H1 (cell line): ENCODE measurements at regions not wholly inside any gene's neighbourhood (a gene's known extent, or its start where the extent isn't known, plus 50 kb on each side); places are given as distances from the start of the nearest gene placed in this dataset.

Experiments used
- CTCF ChIA-PET: fragments of 300-600 bp; sonication (Branson Sonifier 250); formaldehyde crosslinking; loops from one replicate; lab custom pipeline; 2021; ENCODE audit not compliant: partially characterized antibody; lab: Charles Lee
- POLR2A ChIA-PET: fragments of 300-600 bp; sonication (Branson Sonifier 250); formaldehyde crosslinking; loops from one replicate; lab custom pipeline; 2021; ENCODE audit warnings: inconsistent platforms; ENCODE audit not compliant: partially characterized antibody; lab: Charles Lee
- DNase-seq, 2 experiments: peaks; one replicate each; pipeline versions ENCODE4 v3.0.0 to v3.0.0-alpha.2; 2010 to 2022; ENCODE audit warnings: low spot score in 2 of 2, low read depth in 1 of 2, mixed read lengths in 1 of 2
- FAIRE-seq: peaks from 2 replicates; lab custom pipeline; 2011; peaks lifted over from hg19 to GRCh38; lab: Jason Lieb, UNC
- H2AFZ ChIP-seq: 2 replicates; pipeline ENCODE4 v1.8.1; 2012; ENCODE audit warnings: low read length, inconsistent platforms
- H2AK5ac ChIP-seq: 2 replicates; pipeline ENCODE4 v1.6.1; 2013; ENCODE audit warnings: low read depth, low read length
- H2BK120ac ChIP-seq: replicated peaks from 2 replicates; pipeline ENCODE3; 2013; ENCODE audit warnings: low read depth, low read length, inconsistent platforms
- H2BK12ac ChIP-seq: 2 replicates; pipeline ENCODE4 v1.6.1; 2013; ENCODE audit warnings: low read depth, low read length
- H2BK15ac ChIP-seq: 2 replicates; pipeline ENCODE4 v1.6.1; 2013; ENCODE audit warnings: low read length
- H2BK20ac ChIP-seq: 2 replicates; pipeline ENCODE4 v1.6.1; 2013; ENCODE audit warnings: low read length
- H2BK5ac ChIP-seq: 2 replicates; pipeline ENCODE4 v1.6.1; 2013; ENCODE audit warnings: low read depth, low read length
- H3K14ac ChIP-seq: 2 replicates; pipeline ENCODE4 v1.6.1; 2013; ENCODE audit warnings: inconsistent platforms; ENCODE audit not compliant: insufficient read length
- H3K18ac ChIP-seq: 2 replicates; pipeline ENCODE4 v1.6.1; 2013; ENCODE audit warnings: low read length; ENCODE audit errors: extremely low read depth
- H3K23ac ChIP-seq: 2 replicates; pipeline ENCODE4 v1.6.1; 2013; ENCODE audit warnings: inconsistent platforms; ENCODE audit not compliant: insufficient read length
- H3K23me2 ChIP-seq: 2 replicates; pipeline ENCODE4 v1.6.1; 2013; ENCODE audit warnings: low read depth, low read length
- H3K27ac ChIP-seq: 2 replicates; pipeline ENCODE4 v1.6.1; 2011; ENCODE audit warnings: low read depth, low read length, inconsistent platforms
- H3K27me3 ChIP-seq, 4 experiments: replicated peaks in 1 of 4; 1 replicate in 1 of 4; 2 replicates in 3 of 4; pipeline versions ENCODE4 v1.6.1 to v1.8.1; 2011 to 2013; ENCODE audit warnings: low read length in 3 of 4, mild to moderate bottlenecking in 3 of 4, inconsistent platforms in 2 of 4, mixed read lengths in 2 of 4, moderate library complexity in 1 of 4; ENCODE audit not compliant: control insufficient read depth in 3 of 4, insufficient read depth in 3 of 4; ENCODE audit errors: extremely low read depth in 1 of 4
- H3K36me3 ChIP-seq, 4 experiments: 2 replicates each; pipeline versions ENCODE4 v1.6.1 to v1.8.1; 2011 to 2013; ENCODE audit warnings: mild to moderate bottlenecking in 4 of 4, low read length in 3 of 4, moderate library complexity in 2 of 4, control low read depth in 1 of 4, inconsistent platforms in 1 of 4; ENCODE audit not compliant: insufficient read depth in 4 of 4, control insufficient read depth in 2 of 4
- H3K4ac ChIP-seq: replicated peaks from 2 replicates; pipeline ENCODE3; 2013; ENCODE audit warnings: low read length, low read depth, mixed read lengths, inconsistent platforms; ENCODE audit not compliant: insufficient read length
- H3K4me1 ChIP-seq, 4 experiments: replicated peaks in 1 of 4; 1 replicate in 1 of 4; 2 replicates in 3 of 4; pipeline versions ENCODE4 v1.6.1 to v1.8.1; 2011 to 2013; ENCODE audit warnings: low read length in 3 of 4, inconsistent platforms in 2 of 4, mixed read lengths in 1 of 4; ENCODE audit not compliant: insufficient read depth in 4 of 4, control insufficient read depth in 3 of 4
- H3K4me2 ChIP-seq, 2 experiments: 2 replicates each; pipeline versions ENCODE4 v1.6.1 to v1.8.1; 2011 to 2013; ENCODE audit warnings: low read depth in 2 of 2, low read length in 2 of 2, control low read depth in 1 of 2, inconsistent platforms in 1 of 2, mild to moderate bottlenecking in 1 of 2; ENCODE audit not compliant: insufficient read depth in 1 of 2
- H3K4me3 ChIP-seq, 4 experiments: fragments of 200-600, 300-600 bp in 1 of 4; sonication (generic), shearing (Covaris generic), sonication (Bioruptor Twin) in 1 of 4; 2 replicates each; pipeline versions ENCODE4 v1.5.1 to v1.8.1; 2011 to 2016; ENCODE audit warnings: low read length in 4 of 4, low read depth in 3 of 4, control low read depth in 2 of 4, inconsistent platforms in 2 of 4, mild to moderate bottlenecking in 2 of 4, mixed read lengths in 1 of 4, moderate library complexity in 1 of 4; ENCODE audit not compliant: insufficient read depth in 2 of 4; ENCODE audit errors: extremely low read depth in 1 of 4
- H3K56ac ChIP-seq: replicated peaks from 2 replicates; pipeline ENCODE3; 2013; ENCODE audit warnings: low read depth, mild to moderate bottlenecking, mixed read lengths, low read length, inconsistent platforms; ENCODE audit not compliant: insufficient read length
- H3K79me1 ChIP-seq: 2 replicates; pipeline ENCODE4 v1.6.1; 2013; ENCODE audit warnings: low read depth, low read length, control low read depth
- H3K79me2 ChIP-seq, 2 experiments: 2 replicates each; pipeline versions ENCODE4 v1.6.1 to v1.8.1; 2012 to 2013; ENCODE audit warnings: low read length in 2 of 2, mild to moderate bottlenecking in 2 of 2, inconsistent platforms in 1 of 2; ENCODE audit not compliant: insufficient read depth in 2 of 2, control insufficient read depth in 1 of 2
- H3K9ac ChIP-seq, 4 experiments: replicated peaks in 1 of 4; 1 replicate in 1 of 4; 2 replicates in 3 of 4; pipeline versions ENCODE4 v1.6.1 to v1.8.1; 2011 to 2013; ENCODE audit warnings: low read depth in 3 of 4, low read length in 3 of 4, control low read depth in 2 of 4, mild to moderate bottlenecking in 2 of 4, moderate library complexity in 2 of 4, inconsistent platforms in 1 of 4; ENCODE audit errors: extremely low read depth in 1 of 4
- H3K9me3 ChIP-seq, 2 experiments: 2 replicates each; pipeline versions ENCODE4 v1.6.1 to v1.8.1; 2012 to 2013; ENCODE audit warnings: mild to moderate bottlenecking in 2 of 2, moderate library complexity in 2 of 2, control low read depth in 1 of 2, inconsistent platforms in 1 of 2, low read depth in 1 of 2, low read length in 1 of 2, mixed read lengths in 1 of 2; ENCODE audit not compliant: insufficient read depth in 2 of 2
- H4K20me1 ChIP-seq, 2 experiments: replicated peaks in 1 of 2; 2 replicates each; pipeline versions ENCODE3 to v1.8.1; 2011 to 2013; ENCODE audit warnings: inconsistent platforms in 2 of 2, low read length in 2 of 2, mild to moderate bottlenecking in 1 of 2; ENCODE audit not compliant: insufficient read depth in 2 of 2, control insufficient read depth in 1 of 2
- H4K5ac ChIP-seq: 2 replicates; pipeline ENCODE4 v1.6.1; 2013; ENCODE audit warnings: low read length, low read depth, mixed read lengths, inconsistent platforms; ENCODE audit not compliant: insufficient read length
- H4K8ac ChIP-seq: 2 replicates; pipeline ENCODE4 v1.8.0; 2013; ENCODE audit warnings: mild to moderate bottlenecking, moderate library complexity, low read length, inconsistent platforms; ENCODE audit not compliant: insufficient read depth; ENCODE audit errors: extremely low read depth
- H4K91ac ChIP-seq: replicated peaks from 2 replicates; pipeline ENCODE3; 2013; ENCODE audit warnings: low read length, mixed read lengths, inconsistent platforms; ENCODE audit not compliant: insufficient read length
- CEBPB ChIP-seq: IDR thresholded peaks from 2 replicates; pipeline ENCODE4 v1.6.1; 2012; ENCODE audit warnings: low read depth, low read length
- EP300 ChIP-seq, 2 experiments: IDR thresholded peaks; 1 replicate in 1 of 2; 2 replicates in 1 of 2; pipeline ENCODE4 v1.6.1; 2011 to 2012; ENCODE audit warnings: low read depth in 2 of 2, low read length in 2 of 2, mild to moderate bottlenecking in 2 of 2, borderline replicate concordance in 1 of 2, inconsistent platforms in 1 of 2, moderate library complexity in 1 of 2
- EZH2 ChIP-seq: fragments of 200-600 bp; sonication (generic); IDR thresholded peaks from 2 replicates; pipeline ENCODE4 v1.7.1; 2012; ENCODE audit warnings: low read depth, mild to moderate bottlenecking, moderate library complexity, low read length, inconsistent platforms; ENCODE audit not compliant: severe bottlenecking
- GABPA ChIP-seq: IDR thresholded peaks from 2 replicates; pipeline ENCODE4 v1.6.1; 2011; ENCODE audit warnings: mild to moderate bottlenecking, low read length, moderate library complexity, borderline replicate concordance; ENCODE audit not compliant: insufficient read depth
- HDAC2 ChIP-seq, 2 experiments: fragments of 300-600 bp in 1 of 2; sonication (generic) in 1 of 2; IDR thresholded peaks; 2 replicates each; pipeline ENCODE4 v1.6.1; 2011 to 2012; ENCODE audit warnings: low read depth in 2 of 2, low read length in 2 of 2, mild to moderate bottlenecking in 2 of 2, moderate library complexity in 2 of 2, borderline replicate concordance in 1 of 2, inconsistent platforms in 1 of 2
- KDM4A ChIP-seq: IDR thresholded peaks from one replicate; pipeline ENCODE4 v1.7.1; 2012; ENCODE audit warnings: low read depth, mild to moderate bottlenecking, moderate library complexity, low read length, inconsistent platforms; ENCODE audit not compliant: severe bottlenecking
- KDM5A ChIP-seq: fragments of 200-600 bp; IDR thresholded peaks from 2 replicates; pipeline ENCODE4 v1.7.1; 2012; ENCODE audit warnings: mild to moderate bottlenecking, low read length, inconsistent platforms, mixed read lengths
- NRF1 ChIP-seq: IDR thresholded peaks from 2 replicates; pipeline ENCODE4 v1.6.1; 2011; ENCODE audit warnings: mild to moderate bottlenecking, low read depth, low read length, improper control_type of control experiment
- SIRT6 ChIP-seq: IDR thresholded peaks from one replicate; pipeline ENCODE4 v1.7.1; 2012; ENCODE audit warnings: low read length, inconsistent platforms
- TAF7 ChIP-seq: optimal IDR thresholded peaks from 2 replicates; pipeline ENCODE3; 2011; ENCODE audit warnings: low read depth, mild to moderate bottlenecking, inconsistent platforms, low read length, moderate library complexity, borderline replicate concordance
- TCF12 ChIP-seq: IDR thresholded peaks from 2 replicates; pipeline ENCODE4 v1.6.1; 2011; ENCODE audit warnings: low read depth, mild to moderate bottlenecking, low read length
- WGBS, 2 experiments: shearing (Covaris generic) in 1 of 2; methylation state at CpG; one replicate each; pipeline versions ENCODE4 v1.1.6 to v1.1.7; 2013 to 2015; ENCODE audit warnings: low lambda C conversion rate in 2 of 2, mixed read lengths in 2 of 2, inconsistent platforms in 1 of 2, low coverage in 1 of 2, missing lambda C conversion rate in 1 of 2; ENCODE audit not compliant: insufficient replicate concordance in 2 of 2, insufficient coverage in 1 of 2, insufficient read length in 1 of 2; ENCODE audit errors: extremely low coverage in 1 of 2, missing lambda C conversion rate in 1 of 2; 5-methylcytosine and 5-hydroxymethylcytosine counted together

DNA sequence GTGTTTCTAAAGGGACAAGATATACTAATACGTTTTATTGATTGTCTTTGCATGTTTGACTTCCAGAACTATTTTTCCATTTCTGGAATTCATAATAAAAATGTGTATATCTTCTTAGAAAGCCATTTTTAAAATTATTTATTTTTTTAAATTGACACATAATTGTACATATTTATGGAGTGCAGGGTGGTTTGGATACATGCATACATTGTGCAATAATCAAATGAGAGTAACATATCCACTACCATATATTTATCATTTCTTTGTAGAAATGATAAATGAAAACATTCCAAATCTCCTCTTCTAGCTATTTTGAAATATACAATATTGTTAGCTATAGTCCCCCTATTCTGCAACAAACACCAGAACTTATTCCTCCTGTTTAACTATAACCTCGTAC, 156.5 kb upstream of the ABI3BP start:
- H2BK15ac ChIP-seq, result no peak overlapping the region
- H3K23ac ChIP-seq, result no peak overlapping the region
- H4K5ac ChIP-seq, result no peak overlapping the region
- no peak for DNase-seq
- no peak overlapping the region for H3K4me2 ChIP-seq
- H2BK5ac ChIP-seq, result no peak overlapping the region
- no peak overlapping the region for H3K56ac ChIP-seq
- no peak overlapping the region for H3K4ac ChIP-seq
- no peak overlapping the region for H2BK20ac ChIP-seq
- H4K91ac ChIP-seq, result no peak overlapping the region
- H4K20me1 ChIP-seq, result no peaks in the 10 kb centered on the region
- no peak overlapping the region for H3K18ac ChIP-seq
- 85% methylated on average over 2 of the region's 2 CpGs; no CpG with 5 or more reads in 1 of the 2 experiments for WGBS, 2 experiments
- no peaks in the 10 kb centered on the region for H3K23me2 ChIP-seq
- H3K27ac ChIP-seq, result no peak overlapping the region
- no peak for FAIRE-seq
- H4K8ac ChIP-seq, result no peak overlapping the region
- no peaks in the 10 kb centered on the region for H3K9me3 ChIP-seq
- H3K27me3 ChIP-seq, result no peaks in the 10 kb centered on the region
- TF ChIP-seq SIRT6, result no peak
- no peak for TF ChIP-seq HDAC2 (IDR thresholded peaks at IDR 0.05; ENCODE audit: borderline replicate concordance in 1 of 2, low read depth in 2 of 2, low read length in 2 of 2)
- TF ChIP-seq NRF1, result no peak
- TF ChIP-seq KDM4A, result no peak
- TF ChIP-seq CEBPB, result no peak
- no peak for TF ChIP-seq KDM5A
- TF ChIP-seq EP300 (IDR thresholded peaks at IDR 0.05; ENCODE audit: borderline replicate concordance in 1 of 2, low read depth in 2 of 2, low read length in 2 of 2), result no peak
- no peak for TF ChIP-seq TAF7
- TF ChIP-seq EZH2, result no peak
- no peak for TF ChIP-seq TCF12
- TF ChIP-seq GABPA, result no peak
- no peak overlapping the region for H3K9ac ChIP-seq
- POLR2A ChIA-PET, result no interaction called here
- H3K79me2 ChIP-seq, result no peaks in the 10 kb centered on the region
- H3K4me3 ChIP-seq, result no peak overlapping the region
- H3K36me3 ChIP-seq, result no peaks in the 10 kb centered on the region
- H2AFZ ChIP-seq, result no peak overlapping the region
- no peaks in the 10 kb centered on the region for H3K79me1 ChIP-seq
- CTCF ChIA-PET, result no interaction called here
- no peaks in the 10 kb centered on the region for H3K4me1 ChIP-seq
- no peak overlapping the region for H2BK120ac ChIP-seq
- H2BK12ac ChIP-seq, result no peak overlapping the region
- no peak overlapping the region for H3K14ac ChIP-seq
- H2AK5ac ChIP-seq, result no peak overlapping the region
